Stimulated activated naive CD8-positive, alpha-beta T cell treated with anti-CD3 and anti-CD28 coated beads, Interleukin-15, Interleukin-2, amounts not matched to agents 100 ng/mL and 50 ng/mL, for 24 hours (primary cell): ENCODE measurements at regions not wholly inside any gene's neighbourhood (a gene's known extent, or its start where the extent isn't known, plus 50 kb on each side); places are given as distances from the start of the nearest gene placed in this dataset.

Source experiments
- H3K27ac Mint-ChIP-seq: one replicate; pipeline ENCODE4 v1.8.0; 2021; ENCODE audit warnings: mild to moderate bottlenecking, mixed read lengths
- H3K27me3 Mint-ChIP-seq: one replicate; pipeline ENCODE4 v1.8.0; 2021; ENCODE audit warnings: mixed read lengths
- H3K36me3 Mint-ChIP-seq: one replicate; pipeline ENCODE4 v1.8.0; 2021; ENCODE audit warnings: low read depth, mixed read lengths
- H3K4me1 Mint-ChIP-seq: one replicate; pipeline ENCODE4 v1.8.0; 2021; ENCODE audit warnings: low read depth, mixed read lengths
- H3K4me3 Mint-ChIP-seq: one replicate; pipeline ENCODE4 v1.8.0; 2021; ENCODE audit warnings: mild to moderate bottlenecking, mixed read lengths
- H3K9me3 Mint-ChIP-seq: one replicate; pipeline ENCODE4 v1.8.0; 2021; ENCODE audit warnings: mixed read lengths

DNA sequence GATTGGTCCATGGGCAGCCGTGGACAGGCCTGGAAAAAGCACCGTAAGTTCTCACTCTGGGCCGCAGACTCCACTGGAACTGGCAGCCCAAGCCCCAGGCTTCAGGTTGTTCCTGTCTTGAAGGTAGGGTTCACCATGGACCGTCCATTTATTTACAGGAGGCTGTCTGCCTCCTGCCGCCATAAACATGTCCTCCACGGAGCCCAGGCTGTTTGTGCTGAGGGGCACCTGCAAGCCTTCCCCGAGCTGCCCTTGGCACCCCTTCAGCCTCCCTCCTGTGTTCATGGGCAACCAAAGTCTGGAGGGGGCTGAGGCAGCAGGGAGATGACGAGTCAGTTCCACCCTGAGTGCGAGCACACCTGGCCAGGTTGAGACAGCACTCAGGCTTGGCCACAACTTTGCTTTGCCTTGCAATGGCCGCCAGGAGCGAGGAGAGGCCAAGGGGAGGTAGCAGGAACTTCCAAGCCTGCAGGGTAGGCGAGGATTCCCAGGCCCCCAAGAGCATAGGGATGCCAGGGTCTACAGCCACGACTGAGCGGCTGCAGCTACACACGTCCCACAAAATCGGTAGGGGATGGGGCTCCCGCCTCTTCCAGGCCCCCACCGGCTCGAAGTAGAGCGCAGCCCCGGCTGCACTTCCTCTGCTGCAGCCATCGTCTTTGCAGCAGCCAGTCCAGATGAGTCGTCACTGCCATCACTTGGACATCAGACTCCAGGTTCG is 1625.6 kb upstream of the ACO1 start:
- H3K9me3 Mint-ChIP-seq, result no peaks in the 10 kb centered on the region
- no peaks in the 10 kb centered on the region for H3K27me3 Mint-ChIP-seq
- no peaks in the 10 kb centered on the region for H3K36me3 Mint-ChIP-seq
- H3K4me3 Mint-ChIP-seq, result no peak overlapping the region
- no peak overlapping the region for H3K27ac Mint-ChIP-seq
- no peaks in the 10 kb centered on the region for H3K4me1 Mint-ChIP-seq

DNA sequence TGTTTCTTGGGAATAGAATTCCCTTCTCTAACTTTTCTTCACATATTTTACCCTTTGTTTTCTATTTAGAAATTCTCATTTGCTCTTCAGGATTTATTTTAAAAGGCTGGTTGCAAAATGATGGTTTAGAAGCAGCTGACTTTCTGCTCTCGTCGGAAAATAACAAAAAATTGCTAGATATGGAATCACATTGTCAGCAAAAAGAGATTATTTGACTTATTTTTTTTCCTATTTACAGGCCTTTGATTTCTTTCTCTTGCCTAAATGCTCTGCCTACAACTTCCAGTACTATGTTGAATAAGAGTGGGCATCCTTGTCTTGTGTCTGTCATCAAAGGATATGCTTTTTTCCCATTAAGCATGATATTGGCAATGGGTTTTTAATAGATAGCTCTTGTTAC is 1619.1 kb upstream of the ACO1 start:
- Mint-ChIP-seq H3K36me3 (no peaks in the 10 kb centered on the region), H3K27ac (no peak overlapping the region), H3K4me1 (no peaks in the 10 kb centered on the region), H3K27me3 (no peaks in the 10 kb centered on the region), H3K4me3 (no peak overlapping the region), H3K9me3 (peaks cover 3% of the 10 kb centered on the region)

DNA sequence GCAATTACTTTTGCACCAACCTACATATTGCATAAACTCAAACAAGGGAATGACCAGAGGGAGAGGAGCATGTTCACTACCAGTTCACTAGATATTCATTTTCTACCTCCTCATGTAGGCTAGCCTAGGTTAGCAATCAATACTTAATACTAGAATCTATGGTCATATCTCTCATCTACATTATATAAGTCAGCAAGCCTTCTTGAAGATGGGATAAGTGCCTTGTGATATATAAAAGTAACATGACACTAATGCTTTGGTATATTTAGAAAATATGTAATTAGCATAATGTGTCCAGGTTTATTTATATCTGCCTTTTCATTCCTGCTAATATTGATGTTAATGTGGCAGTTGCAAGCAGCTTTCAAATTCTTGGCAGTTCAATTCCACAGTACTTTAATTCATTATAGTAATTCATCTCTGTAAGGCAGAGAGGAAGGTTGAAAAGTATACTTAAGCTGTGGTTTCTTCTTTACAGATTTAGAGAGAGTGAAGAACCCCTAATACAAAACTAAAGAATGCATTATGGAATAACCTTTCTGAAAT is 1613.2 kb upstream of the ACO1 start:
- Mint-ChIP-seq H3K27ac (no peak overlapping the region), H3K9me3 (peaks cover 3% of the 10 kb centered on the region), H3K4me1 (no peaks in the 10 kb centered on the region), H3K4me3 (no peak overlapping the region), H3K36me3 (no peaks in the 10 kb centered on the region), H3K27me3 (no peaks in the 10 kb centered on the region)

DNA sequence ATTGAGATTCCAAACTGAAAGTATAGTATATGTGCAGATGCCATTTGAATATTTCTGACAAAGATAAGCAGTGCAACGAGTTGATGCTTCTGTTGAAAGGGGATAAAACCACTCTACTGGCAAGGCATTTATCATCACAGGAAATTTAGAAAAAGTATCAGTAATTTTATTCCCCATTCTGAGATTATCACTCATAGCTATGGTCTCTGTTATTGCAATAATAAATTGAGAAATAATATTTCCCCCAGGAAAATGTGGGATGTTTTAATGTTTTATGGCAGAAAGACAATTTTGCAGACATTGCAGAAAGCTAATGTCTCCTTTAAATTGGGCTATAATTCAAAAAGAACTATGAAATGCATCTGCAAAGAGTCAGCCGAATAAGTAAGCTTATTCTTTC is 1612.7 kb upstream of the ACO1 start:
- Mint-ChIP-seq H3K9me3 (peaks cover 3% of the 10 kb centered on the region), H3K27ac (no peak overlapping the region)

DNA sequence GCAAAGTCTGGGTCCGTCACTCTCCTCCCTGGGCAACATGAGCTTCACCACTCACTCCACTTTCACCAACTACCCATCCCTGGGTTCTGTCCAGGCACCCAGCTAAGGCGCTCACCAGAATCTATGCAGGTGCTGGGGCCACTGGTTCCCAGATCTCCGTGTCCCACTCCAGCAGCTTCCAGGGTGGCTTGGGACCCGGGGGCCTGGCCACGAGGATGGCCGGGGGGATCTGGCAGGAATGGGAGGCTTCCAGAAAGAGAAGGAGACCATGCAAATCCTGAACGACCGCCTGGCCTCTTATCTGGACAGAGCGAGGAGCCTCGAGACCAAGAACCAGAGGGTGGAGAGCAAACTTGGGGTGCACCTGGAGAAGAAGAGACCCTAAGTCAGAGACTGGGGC is 1611.0 kb upstream of the ACO1 start:
- peaks cover 3% of the 10 kb centered on the region for H3K9me3 Mint-ChIP-seq
- H3K27me3 Mint-ChIP-seq, result no peaks in the 10 kb centered on the region
- H3K36me3 Mint-ChIP-seq, result no peaks in the 10 kb centered on the region
- H3K27ac Mint-ChIP-seq, result no peak overlapping the region
- H3K4me3 Mint-ChIP-seq, result no peak overlapping the region
- no peaks in the 10 kb centered on the region for H3K4me1 Mint-ChIP-seq

More for the DNA sequence above, 1612.7 kb upstream of the ACO1 start:
- Mint-ChIP-seq H3K27me3 (no peaks in the 10 kb centered on the region), H3K4me1 (no peaks in the 10 kb centered on the region), H3K4me3 (no peak overlapping the region), H3K36me3 (no peaks in the 10 kb centered on the region)

DNA sequence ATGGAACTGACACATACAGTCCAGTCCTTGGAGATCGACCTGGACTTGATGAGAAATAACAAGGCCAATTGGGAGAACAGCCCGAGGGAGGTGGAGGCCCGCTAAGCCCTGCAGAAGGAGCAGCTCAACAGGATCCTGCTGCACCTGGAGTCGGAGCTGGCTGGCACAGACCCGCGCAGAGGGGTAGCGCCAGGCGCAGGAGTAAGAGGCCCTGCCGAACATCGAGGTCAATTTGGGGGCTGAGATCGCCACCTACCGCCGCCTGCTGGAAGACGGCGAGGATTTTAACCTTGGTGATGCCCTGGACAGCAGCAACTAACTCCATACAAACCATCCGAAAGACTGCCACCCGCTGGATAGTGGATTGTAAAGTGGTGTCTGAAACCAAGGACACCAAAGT is 1610.1 kb upstream of the ACO1 start:
- no peaks in the 10 kb centered on the region for H3K9me3 Mint-ChIP-seq
- H3K36me3 Mint-ChIP-seq, result no peaks in the 10 kb centered on the region

DNA sequence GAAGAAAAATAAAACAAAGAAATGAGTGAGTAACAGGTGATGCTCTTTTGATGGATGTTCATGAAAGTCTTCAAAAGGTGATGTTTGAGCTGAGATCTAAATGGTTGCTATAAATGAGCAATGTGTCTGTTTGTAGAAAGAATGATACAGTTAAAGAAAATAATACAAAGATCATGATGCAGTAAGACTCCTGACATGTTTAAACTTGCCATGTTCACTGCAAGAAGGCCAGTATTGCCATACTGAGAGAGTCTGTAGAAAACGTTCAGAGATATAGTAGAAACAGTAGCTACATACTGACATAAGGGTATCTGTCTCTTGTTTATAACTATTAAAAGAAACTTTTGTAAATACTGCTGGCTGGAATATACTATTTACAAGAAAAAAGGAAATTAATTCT is 1609.2 kb upstream of the ACO1 start:
- H3K27ac Mint-ChIP-seq, result no peak overlapping the region
- H3K4me3 Mint-ChIP-seq, result no peak overlapping the region
- no peaks in the 10 kb centered on the region for H3K9me3 Mint-ChIP-seq
- no peaks in the 10 kb centered on the region for H3K36me3 Mint-ChIP-seq
- no peaks in the 10 kb centered on the region for H3K4me1 Mint-ChIP-seq
- no peaks in the 10 kb centered on the region for H3K27me3 Mint-ChIP-seq

More for the DNA sequence above, 1610.1 kb upstream of the ACO1 start:
- H3K27ac Mint-ChIP-seq, result no peak overlapping the region
- no peak overlapping the region for H3K4me3 Mint-ChIP-seq
- no peaks in the 10 kb centered on the region for H3K4me1 Mint-ChIP-seq
- no peaks in the 10 kb centered on the region for H3K27me3 Mint-ChIP-seq

DNA sequence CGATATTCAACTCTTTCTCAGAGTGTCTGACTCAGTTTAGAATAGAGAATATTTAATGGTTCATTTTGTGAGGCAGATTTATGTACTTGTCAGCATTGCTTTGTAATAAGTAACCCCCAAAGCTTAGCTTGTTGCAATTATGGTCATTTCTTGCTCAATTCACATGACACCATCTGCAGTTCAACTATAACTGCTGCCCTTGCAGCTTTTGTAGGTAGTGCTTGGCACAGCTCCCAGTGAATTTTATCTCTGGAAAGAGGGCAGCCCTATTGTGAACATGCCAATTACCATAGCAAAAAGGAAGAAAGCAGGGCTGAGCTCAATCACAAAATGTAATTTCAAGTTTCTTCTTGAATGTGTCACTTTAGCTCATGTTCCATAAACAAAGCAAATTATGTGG is 1587.7 kb upstream of the ACO1 start:
- H3K4me3 Mint-ChIP-seq, result no peak overlapping the region
- H3K27ac Mint-ChIP-seq, result no peak overlapping the region
- H3K4me1 Mint-ChIP-seq, result no peaks in the 10 kb centered on the region
- no peaks in the 10 kb centered on the region for H3K36me3 Mint-ChIP-seq
- no peaks in the 10 kb centered on the region for H3K27me3 Mint-ChIP-seq
- no peaks in the 10 kb centered on the region for H3K9me3 Mint-ChIP-seq

DNA sequence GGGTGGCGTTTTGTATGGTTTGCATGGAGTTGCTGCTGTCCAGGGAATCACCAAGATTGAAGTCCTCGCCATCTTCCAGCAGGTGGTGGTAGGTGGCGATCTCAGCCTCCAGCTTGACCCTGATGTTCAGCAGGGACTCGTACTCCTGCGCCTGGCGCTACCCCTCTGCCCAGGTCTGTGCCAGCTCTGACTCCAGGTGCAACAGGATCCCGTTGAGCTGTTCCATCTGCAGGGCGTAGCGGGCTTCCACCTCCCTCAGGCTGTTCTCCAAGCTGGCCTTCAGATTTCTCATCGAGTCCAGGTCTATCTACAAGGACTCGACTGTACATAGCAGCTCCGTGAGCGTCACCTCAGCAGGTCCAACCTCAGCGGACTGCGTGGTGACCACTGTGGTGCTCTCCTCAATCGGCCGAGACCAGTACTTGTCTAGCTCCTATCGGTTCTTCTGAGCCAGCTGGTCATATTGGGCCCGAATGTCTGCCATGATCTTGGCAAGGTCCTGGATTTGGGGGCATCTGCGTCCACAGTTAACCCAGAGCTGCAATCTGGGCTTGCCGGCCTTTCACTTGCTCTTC is 1584.8 kb upstream of the ACO1 start:
- Mint-ChIP-seq H3K27ac (no peak overlapping the region), H3K4me3 (no peak overlapping the region), H3K4me1 (no peaks in the 10 kb centered on the region), H3K27me3 (no peaks in the 10 kb centered on the region), H3K36me3 (no peaks in the 10 kb centered on the region), H3K9me3 (peaks cover 3% of the 10 kb centered on the region)

DNA sequence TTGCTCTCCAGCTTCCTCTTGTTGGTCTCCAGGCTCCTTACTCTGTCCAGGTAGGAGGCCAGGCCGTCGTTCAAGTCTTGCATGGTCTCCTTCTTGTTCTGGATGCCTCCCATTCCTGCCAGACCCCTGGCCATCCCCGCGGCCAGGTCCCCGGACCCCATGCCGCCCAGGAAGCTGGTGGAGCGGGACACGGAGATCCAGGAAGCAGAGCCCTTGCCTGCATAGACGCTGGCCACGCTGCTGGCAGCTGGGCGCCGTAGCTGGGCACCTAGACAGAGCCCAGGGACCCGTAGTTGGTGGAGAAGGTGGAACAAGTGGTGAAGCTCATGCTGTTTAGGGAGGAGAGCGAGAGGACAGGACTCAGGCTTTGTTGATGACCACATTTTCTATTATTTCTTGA is 1584.0 kb upstream of the ACO1 start:
- Mint-ChIP-seq H3K4me3 (no peak overlapping the region), H3K27me3 (no peaks in the 10 kb centered on the region), H3K4me1 (no peaks in the 10 kb centered on the region), H3K27ac (no peak overlapping the region), H3K36me3 (no peaks in the 10 kb centered on the region), H3K9me3 (peaks cover 3% of the 10 kb centered on the region)

DNA sequence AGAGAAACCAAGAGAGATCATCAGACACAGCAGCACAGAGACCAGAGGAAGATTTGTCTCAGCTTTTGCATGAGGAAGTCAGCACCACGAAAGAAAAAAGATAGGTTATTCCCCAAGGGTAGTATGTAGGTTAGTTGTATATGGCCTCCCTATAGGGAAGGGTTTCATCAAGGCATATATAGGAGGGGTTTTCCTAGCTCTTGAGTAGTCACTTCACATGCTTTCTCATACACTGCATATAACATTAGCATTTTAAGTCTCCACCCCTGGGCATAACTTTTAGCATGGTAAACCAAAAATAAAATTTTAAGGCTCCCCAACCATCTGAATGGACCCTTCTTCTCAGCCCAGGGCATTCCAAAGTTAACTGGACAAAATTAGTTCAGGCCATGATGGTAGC is 1571.6 kb upstream of the ACO1 start:
- no peak overlapping the region for H3K4me3 Mint-ChIP-seq
- no peaks in the 10 kb centered on the region for H3K27me3 Mint-ChIP-seq
- H3K27ac Mint-ChIP-seq, result no peak overlapping the region
- H3K4me1 Mint-ChIP-seq, result no peaks in the 10 kb centered on the region
- no peaks in the 10 kb centered on the region for H3K9me3 Mint-ChIP-seq
- H3K36me3 Mint-ChIP-seq, result no peaks in the 10 kb centered on the region

DNA sequence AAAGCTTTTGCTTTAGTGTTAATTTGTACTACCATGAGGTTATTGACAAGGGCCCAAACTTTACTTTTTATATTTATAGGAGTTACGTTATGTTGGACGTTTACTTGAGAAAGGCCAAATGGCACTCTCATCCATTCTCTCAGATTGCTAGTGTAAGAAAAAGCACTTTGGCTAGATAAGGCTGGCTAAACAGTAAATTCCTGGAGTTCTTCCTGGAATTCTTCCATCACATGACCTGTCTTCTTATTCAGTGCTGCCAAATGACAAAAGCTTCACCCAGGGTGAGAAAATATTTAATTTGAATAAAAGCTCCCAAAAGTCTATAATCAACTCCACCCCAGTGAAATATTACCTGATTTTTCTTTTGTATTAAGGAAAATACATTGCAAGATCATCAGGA is 1568.9 kb upstream of the ACO1 start:
- Mint-ChIP-seq H3K36me3 (no peaks in the 10 kb centered on the region), H3K4me3 (no peak overlapping the region), H3K4me1 (no peaks in the 10 kb centered on the region), H3K27me3 (no peaks in the 10 kb centered on the region), H3K27ac (no peak overlapping the region), H3K9me3 (no peaks in the 10 kb centered on the region)

DNA sequence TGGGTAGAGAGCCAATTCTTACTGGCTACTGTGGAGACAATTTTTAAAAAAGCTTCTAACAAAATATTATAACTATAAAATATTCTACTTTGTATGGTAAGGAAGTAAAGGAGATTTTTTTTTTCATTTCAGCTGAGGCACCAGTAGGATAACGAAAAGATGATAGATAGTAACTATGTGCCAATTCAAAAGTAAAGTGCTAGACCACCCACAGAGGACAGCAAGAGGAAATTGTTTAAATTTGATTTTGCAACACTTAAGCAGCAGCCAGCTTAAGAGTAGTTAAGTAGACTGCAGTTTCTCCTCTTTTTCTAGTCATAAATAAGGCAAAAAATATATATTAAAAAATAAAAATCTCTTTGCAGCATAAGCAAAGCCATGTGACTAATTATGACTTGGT is 1539.3 kb upstream of the ACO1 start:
- Mint-ChIP-seq H3K36me3 (no peaks in the 10 kb centered on the region), H3K9me3 (no peaks in the 10 kb centered on the region), H3K27ac (no peak overlapping the region)

DNA sequence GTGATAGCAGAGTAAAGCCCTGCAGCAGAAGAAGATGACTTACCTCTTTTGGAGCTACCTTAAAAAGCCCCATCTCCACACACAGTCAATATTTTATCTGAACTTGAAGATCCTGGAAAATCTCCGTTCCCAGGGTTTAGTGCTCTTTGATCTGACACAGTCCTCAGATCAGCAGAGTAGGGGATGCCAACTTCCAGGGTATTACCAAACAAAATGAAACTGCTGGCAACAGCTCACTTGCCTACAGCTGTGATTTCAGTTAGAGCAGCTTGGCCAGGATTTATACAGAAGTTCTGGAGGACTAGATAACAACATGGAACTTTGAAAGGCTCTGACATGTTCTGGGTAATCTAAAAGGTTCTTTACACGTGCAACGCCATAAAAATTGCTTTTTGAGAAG is 1537.8 kb upstream of the ACO1 start:
- H3K36me3 Mint-ChIP-seq, result no peaks in the 10 kb centered on the region
- H3K27me3 Mint-ChIP-seq, result no peaks in the 10 kb centered on the region

More for the DNA sequence above, 1539.3 kb upstream of the ACO1 start:
- H3K27me3 Mint-ChIP-seq, result no peaks in the 10 kb centered on the region
- H3K4me1 Mint-ChIP-seq, result no peaks in the 10 kb centered on the region
- no peak overlapping the region for H3K4me3 Mint-ChIP-seq

DNA sequence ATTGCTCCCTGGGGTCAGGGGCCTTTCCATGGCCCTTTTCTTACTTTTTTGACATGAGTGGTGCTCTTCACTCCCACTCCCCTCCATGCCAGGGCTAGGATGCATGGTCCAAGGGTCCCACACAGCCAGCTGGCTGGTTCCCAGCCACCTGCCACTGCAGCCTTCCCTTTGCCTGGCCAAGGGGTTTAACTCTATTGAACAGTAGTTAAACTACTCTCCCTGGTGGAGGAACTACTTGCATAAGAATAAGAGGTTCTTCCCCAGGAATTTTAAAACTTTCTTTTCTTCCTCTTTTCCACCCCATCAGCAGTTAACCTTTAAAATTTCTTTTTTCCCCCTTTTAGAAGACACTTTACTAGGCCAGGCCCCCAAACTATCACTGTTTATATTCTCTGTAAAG is 1532.8 kb upstream of the ACO1 start:
- H3K27ac Mint-ChIP-seq, result no peak overlapping the region
- H3K9me3 Mint-ChIP-seq, result no peaks in the 10 kb centered on the region
- H3K4me1 Mint-ChIP-seq, result no peaks in the 10 kb centered on the region
- no peaks in the 10 kb centered on the region for H3K36me3 Mint-ChIP-seq
- no peaks in the 10 kb centered on the region for H3K27me3 Mint-ChIP-seq
- no peak overlapping the region for H3K4me3 Mint-ChIP-seq

More for the DNA sequence above, 1537.8 kb upstream of the ACO1 start:
- no peak overlapping the region for H3K27ac Mint-ChIP-seq
- no peaks in the 10 kb centered on the region for H3K9me3 Mint-ChIP-seq
- H3K4me3 Mint-ChIP-seq, result no peak overlapping the region
- no peaks in the 10 kb centered on the region for H3K4me1 Mint-ChIP-seq

DNA sequence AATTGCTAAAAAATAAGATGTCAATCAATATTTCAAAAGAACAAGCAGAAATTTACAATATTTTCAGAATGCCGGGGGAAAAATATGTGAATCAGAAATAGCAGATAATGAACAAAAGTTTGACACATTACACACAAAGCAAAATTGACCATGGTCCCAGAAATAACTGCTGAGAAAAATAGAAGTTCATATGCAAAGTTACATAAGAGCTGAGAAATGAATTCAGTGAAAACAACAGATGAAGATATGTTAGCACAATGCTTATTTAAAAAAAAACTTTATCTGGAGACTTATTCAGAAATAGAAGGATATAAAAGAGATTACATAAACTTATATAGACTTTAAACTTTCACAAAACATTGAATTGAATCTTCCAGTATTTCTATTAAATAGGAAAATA is 1483.7 kb upstream of the ACO1 start:
- no peaks in the 10 kb centered on the region for H3K4me1 Mint-ChIP-seq
- no peaks in the 10 kb centered on the region for H3K27me3 Mint-ChIP-seq
- H3K9me3 Mint-ChIP-seq, result no peaks in the 10 kb centered on the region
- H3K27ac Mint-ChIP-seq, result no peak overlapping the region
- no peaks in the 10 kb centered on the region for H3K36me3 Mint-ChIP-seq
- no peak overlapping the region for H3K4me3 Mint-ChIP-seq
